Activated CD4-positive, alpha-beta T cell treated with anti-CD3 and anti-CD28 coated beads, Interleukin-2, amount 50 U/mL, for 4 hours (primary cell): ENCODE measurements at regions not wholly inside any gene's neighbourhood (a gene's known extent, or its start where the extent isn't known, plus 50 kb on each side); places are given as distances from the start of the nearest gene placed in this dataset.
"Not testable (repeated sequence)": the region's sequence is repeated elsewhere in the genome, so short reads cannot be mapped to it uniquely, and the experiment has no call there.

Experiments
- DNase-seq, 2 experiments: peaks; one replicate each; pipeline ENCODE4 v3.0.0-alpha.2; 2020

GRCh38 chrX:12060489-12061260 lies 77.6 kb upstream of the FRMPD4 start:
- no peak for DNase-seq

GRCh38 chrX:12065251-12065650 lies 73.0 kb upstream of the FRMPD4 start:
- no peak for DNase-seq

DNA sequence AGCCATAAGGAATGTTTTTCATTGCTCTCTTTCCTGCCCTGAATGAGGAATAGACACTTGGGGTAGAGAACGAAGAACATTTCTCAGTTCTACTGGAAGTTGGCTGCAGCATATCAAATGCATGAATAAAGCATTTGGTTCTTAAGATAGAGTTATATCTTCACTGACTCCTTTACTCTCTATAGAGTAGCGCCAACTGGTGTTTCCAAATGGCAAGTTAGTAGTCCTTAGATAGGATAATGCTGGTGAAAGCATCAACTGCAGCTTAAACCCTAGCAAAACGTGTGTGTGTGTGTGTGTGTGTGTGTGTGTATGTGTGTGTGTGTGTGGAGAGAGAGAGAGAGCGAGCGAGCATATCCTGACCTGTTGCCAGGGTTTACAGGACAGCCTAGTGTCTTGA lies 62.2 kb upstream of the FRMPD4 start:
- no peak for DNase-seq

DNA sequence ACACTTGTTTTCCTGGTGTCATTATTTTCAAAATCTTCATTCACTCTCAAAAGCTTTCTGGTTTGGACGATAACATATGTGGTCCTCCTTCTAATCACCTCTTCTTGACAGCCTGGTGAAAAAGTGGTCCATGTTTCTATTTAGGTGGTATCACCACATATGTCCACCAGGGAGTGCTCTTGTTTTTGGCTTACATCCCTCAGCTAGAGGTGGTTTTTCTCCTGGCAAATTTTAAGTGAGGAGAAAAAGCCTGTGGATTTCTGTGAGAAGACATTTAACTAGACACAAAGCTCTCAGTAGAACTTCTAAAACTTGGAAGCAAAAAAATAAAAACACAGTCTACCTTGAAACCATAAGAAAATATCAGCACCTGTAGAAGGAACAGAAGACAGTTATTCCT lies 58.0 kb upstream of the FRMPD4 start:
- no peak for DNase-seq

- not testable (repeated sequence) for DNase-seq
Measured at GRCh38 chrX:12082959-12083358, 55.3 kb upstream of the FRMPD4 start.
